ENCODE measurements at regions not wholly inside any gene's neighbourhood (a gene's known extent, or its start where the extent isn't known, plus 50 kb on each side); places are given as distances from the start of the nearest gene placed in this dataset.

GRCh38 chr6:163958646-163959045 is 544.1 kb downstream of the QKI start:
- no peak for ATAC-seq
- TF ChIP-seq ESRRG (CRISPR knock-in tag; IDR thresholded peaks at IDR 0.05): no peak
- TF ChIP-seq TOX (CRISPR knock-in tag; IDR thresholded peaks at IDR 0.05; ENCODE audit: borderline replicate concordance): no peak
- TF ChIP-seq ZNF70 (CRISPR knock-in tag; IDR thresholded peaks at IDR 0.05): no peak
- TF ChIP-seq SNAI2 (CRISPR knock-in tag; IDR thresholded peaks at IDR 0.05): no peak
- no peak for TF ChIP-seq OSR1 (CRISPR knock-in tag; IDR thresholded peaks at IDR 0.05)
- TF ChIP-seq POU6F1 (CRISPR knock-in tag; IDR thresholded peaks at IDR 0.05; ENCODE audit: borderline replicate concordance, low read depth): no peak
- no peak for TF ChIP-seq TSHZ2 (CRISPR knock-in tag; IDR thresholded peaks at IDR 0.05)
- no peak for TF ChIP-seq ZFP3 (CRISPR knock-in tag; IDR thresholded peaks at IDR 0.05)
- no peak for TF ChIP-seq GLIS3 (CRISPR knock-in tag; IDR thresholded peaks at IDR 0.05)
- TF ChIP-seq ZNF8 (CRISPR knock-in tag; IDR thresholded peaks at IDR 0.05): no peak
- no peak for TF ChIP-seq BACH2 (CRISPR knock-in tag; IDR thresholded peaks at IDR 0.05; ENCODE audit: borderline replicate concordance)
- no peak for TF ChIP-seq CREB5 (CRISPR knock-in tag; IDR thresholded peaks at IDR 0.05; ENCODE audit: low read depth)
- no peak for TF ChIP-seq ZFP30 (CRISPR knock-in tag; IDR thresholded peaks at IDR 0.05)
- no peak for TF ChIP-seq PATZ1 (CRISPR knock-in tag; IDR thresholded peaks at IDR 0.05; ENCODE audit: borderline replicate concordance)
- no peak for TF ChIP-seq ISL1 (CRISPR knock-in tag; IDR thresholded peaks at IDR 0.05)
- no peak for TF ChIP-seq CSRNP3 (CRISPR knock-in tag; IDR thresholded peaks at IDR 0.05)
- TF ChIP-seq PPARA (CRISPR knock-in tag; IDR thresholded peaks at IDR 0.05; ENCODE audit: borderline replicate concordance): no peak
- TF ChIP-seq ZC3H10 (CRISPR knock-in tag; IDR thresholded peaks at IDR 0.05): no peak
- no peak for TF ChIP-seq TCF4 (CRISPR knock-in tag; IDR thresholded peaks at IDR 0.05; ENCODE audit: borderline replicate concordance)

GRCh38 chr6:163956571-163957407 is 542.3 kb downstream of the QKI start:
- peak; percentile 62; the same call in 2 of the 3 replicates for ATAC-seq
- TF ChIP-seq ZC3H10 (CRISPR knock-in tag; IDR thresholded peaks at IDR 0.05): no peak
- no peak for TF ChIP-seq CSDC2 (CRISPR knock-in tag; IDR thresholded peaks at IDR 0.05)
- no peak for TF ChIP-seq PATZ1 (CRISPR knock-in tag; IDR thresholded peaks at IDR 0.05; ENCODE audit: borderline replicate concordance)
- TF ChIP-seq TOX (CRISPR knock-in tag; IDR thresholded peaks at IDR 0.05; ENCODE audit: borderline replicate concordance): no peak

Data from SK-N-SH treated with all-trans-retinoic acid at 6 μM for 48 hours (cell line).